ENCODE measurements at regions not wholly inside any gene's neighbourhood (a gene's known extent, or its start where the extent isn't known, plus 50 kb on each side); places are given as distances from the start of the nearest gene placed in this dataset.

- TF ChIP-seq, protein P1, sequence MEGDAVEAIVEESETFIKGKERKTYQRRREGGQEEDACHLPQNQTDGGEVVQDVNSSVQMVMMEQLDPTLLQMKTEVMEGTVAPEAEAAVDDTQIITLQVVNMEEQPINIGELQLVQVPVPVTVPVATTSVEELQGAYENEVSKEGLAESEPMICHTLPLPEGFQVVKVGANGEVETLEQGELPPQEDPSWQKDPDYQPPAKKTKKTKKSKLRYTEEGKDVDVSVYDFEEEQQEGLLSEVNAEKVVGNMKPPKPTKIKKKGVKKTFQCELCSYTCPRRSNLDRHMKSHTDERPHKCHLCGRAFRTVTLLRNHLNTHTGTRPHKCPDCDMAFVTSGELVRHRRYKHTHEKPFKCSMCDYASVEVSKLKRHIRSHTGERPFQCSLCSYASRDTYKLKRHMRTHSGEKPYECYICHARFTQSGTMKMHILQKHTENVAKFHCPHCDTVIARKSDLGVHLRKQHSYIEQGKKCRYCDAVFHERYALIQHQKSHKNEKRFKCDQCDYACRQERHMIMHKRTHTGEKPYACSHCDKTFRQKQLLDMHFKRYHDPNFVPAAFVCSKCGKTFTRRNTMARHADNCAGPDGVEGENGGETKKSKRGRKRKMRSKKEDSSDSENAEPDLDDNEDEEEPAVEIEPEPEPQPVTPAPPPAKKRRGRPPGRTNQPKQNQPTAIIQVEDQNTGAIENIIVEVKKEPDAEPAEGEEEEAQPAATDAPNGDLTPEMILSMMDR (IDR thresholded peaks at IDR 0.05), result no peak
- TF ChIP-seq POLR2A (IDR thresholded peaks at IDR 0.05), result no peak
Observed at GRCh38 chr9:34782372-34782771, 72.4 kb upstream of the CCL21 start.

Measured in testis (tissue), 2 donors.